Motor neuron (in vitro differentiated cells): ENCODE measurements at regions not wholly inside any gene's neighbourhood (a gene's known extent, or its start where the extent isn't known, plus 50 kb on each side); places are given as distances from the start of the nearest gene placed in this dataset.
"Not testable (repeated sequence)": the region's sequence is repeated elsewhere in the genome, so short reads cannot be mapped to it uniquely, and the experiment has no call there.

Source experiments
- ATAC-seq, 8 experiments: fragments of 200-7000 bp; cut with Tn5 transposase; replicated peaks in 6 of 8; 2 replicates each; pipeline ENCODE4 v1.8.0; 2021; ENCODE audit warnings: mild to moderate bottlenecking in 8 of 8, moderate library complexity in 8 of 8
- H3K27ac ChIP-seq, 2 donors: fragments of 250-450 bp; sonication (Bioruptor Pico); 2 replicates each; pipeline ENCODE4 v1.9.0; 2021; ENCODE audit warnings: antibody characterized with exemption in 2 of 2, mild to moderate bottlenecking in 2 of 2, moderate library complexity in 1 of 2
- H3K4me1 ChIP-seq, 2 donors: fragments of 250-450 bp; sonication (Bioruptor Pico); replicated peaks in 1 of 2; 2 replicates each; pipeline ENCODE4 v1.6.1; 2021; ENCODE audit warnings: antibody characterized with exemption in 2 of 2, mild to moderate bottlenecking in 2 of 2, moderate library complexity in 1 of 2
- H3K4me3 ChIP-seq, 5 donors: fragments of 250-450 bp; sonication (Bioruptor Pico); 2 replicates each; pipeline ENCODE4 v1.9.0; 2021; ENCODE audit warnings: antibody characterized with exemption in 5 of 5, mild to moderate bottlenecking in 5 of 5, moderate library complexity in 4 of 5
- WGBS, 10 experiments: fragments of 450-650 bp; shearing (Covaris generic); methylation state at CpG; one replicate each; pipeline ENCODE4 v1.0.0; 2022; 5-methylcytosine and 5-hydroxymethylcytosine counted together
- in situ Hi-C, 9 experiments: fragments of 400-800 bp; cut with MboI; loops; one replicate each; pipeline ENCODE4 v1.15.0; 2021; ENCODE audit warnings: low sequenced_read_pairs in 9 of 9, low pct_unique_long_range_greater_than_20kb in 2 of 9; ENCODE audit not compliant: unreplicated experiment in 9 of 9

DNA sequence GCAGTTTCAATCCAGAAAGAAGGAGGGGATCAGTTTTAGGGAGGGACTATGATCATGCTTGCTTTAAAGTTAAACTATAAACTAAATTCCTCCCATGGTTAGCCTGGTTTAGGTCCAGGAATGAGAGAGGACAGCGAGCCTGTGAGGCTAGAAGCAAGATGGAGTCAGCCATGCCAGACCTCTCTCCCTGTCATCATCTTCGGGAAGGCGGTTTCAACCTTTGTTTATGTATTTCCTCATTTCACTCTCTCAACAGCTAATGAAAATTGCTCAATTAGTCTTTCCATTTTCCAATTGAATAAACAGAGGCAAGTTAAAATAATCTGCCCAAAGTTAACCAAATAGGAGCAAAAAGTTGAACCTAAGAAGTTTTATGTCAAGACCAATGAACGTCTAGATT lies 201.5 kb downstream of the KCNJ2 start:
- ATAC-seq: no peak
- no peak overlapping the region for H3K27ac ChIP-seq
- H3K4me3 ChIP-seq: no peak overlapping the region
- H3K4me1 ChIP-seq: peaks cover 6 to 23% of the 10 kb centered on the region in 2 donors
- 7 to 96% (median 76%) methylated on average over 1 to 4 of the region's 4 CpGs for WGBS, 10 experiments
- in situ Hi-C loops: no loop called here

DNA sequence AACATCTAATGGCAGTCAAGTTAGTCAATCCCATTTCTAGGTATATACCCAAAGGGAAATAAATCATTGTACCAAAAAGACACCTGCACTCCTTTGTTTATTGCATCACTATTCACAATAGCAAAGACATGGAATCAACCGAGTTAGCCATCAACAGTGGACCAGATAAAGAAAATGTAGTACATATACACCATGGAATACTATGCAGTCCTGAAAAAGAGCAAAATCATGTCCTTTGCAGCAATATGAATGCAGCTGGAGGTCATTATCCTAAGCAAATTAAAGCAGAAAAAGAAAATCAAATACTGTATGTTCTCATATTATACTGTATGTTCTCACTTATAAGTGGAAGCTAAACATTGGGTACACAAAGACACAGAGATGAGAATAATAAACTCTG lies 204.0 kb downstream of the KCNJ2 start:
- WGBS, 10 experiments: 8 to 85% (median 67%) methylated on average over 1 of the region's 1 CpG; no CpG with 5 or more reads in 3 of the 10 experiments
- H3K4me1 ChIP-seq: peaks cover 0 to 4% of the 10 kb centered on the region in 2 donors
- H3K27ac ChIP-seq: no peak overlapping the region
- no peak overlapping the region for H3K4me3 ChIP-seq
- ATAC-seq: no peak
- in situ Hi-C loops: no loop called here

DNA sequence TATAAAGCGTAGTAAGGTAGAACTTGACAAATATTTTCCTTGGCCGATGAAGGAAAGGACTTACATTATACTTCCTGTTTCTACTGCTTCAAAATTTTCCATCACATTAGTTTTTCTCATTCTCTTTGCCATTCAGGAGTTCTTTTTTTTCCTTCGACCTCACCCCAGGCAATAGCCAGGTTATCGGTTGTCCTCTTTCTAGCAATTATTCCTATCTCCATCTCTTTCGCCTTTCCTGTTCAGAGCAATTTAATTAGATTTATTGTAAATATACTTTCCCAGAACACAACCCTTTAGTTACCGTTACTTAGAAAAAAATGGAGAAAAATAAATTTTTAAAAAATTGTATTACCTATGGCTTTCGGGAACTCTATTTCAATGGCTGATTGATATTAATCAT lies 205.2 kb downstream of the KCNJ2 start:
- no peaks in the 10 kb centered on the region for H3K4me1 ChIP-seq
- in situ Hi-C loops: no loop called here
- no peak overlapping the region for H3K27ac ChIP-seq
- H3K4me3 ChIP-seq: no peak overlapping the region
- no peak for ATAC-seq
- WGBS, 10 experiments: 58 to 79% (median 71%) methylated on average over 3 to 7 of the region's 7 CpGs

GRCh38 chr17:70375406-70375805 lies 206.1 kb downstream of the KCNJ2 start:
- ATAC-seq: no peak
- in situ Hi-C loops: loop anchor here in 1 of 9 experiments (25.0 kb wide), 1 partner anchor 88 kb away; no protein-coding TSS in a partner anchor
- 20 to 100% (median 83%) methylated on average over 1 of the region's 1 CpG; no CpG with 5 or more reads in 3 of the 10 experiments for WGBS, 10 experiments
- H3K27ac ChIP-seq: no peak overlapping the region
- no peaks in the 10 kb centered on the region for H3K4me1 ChIP-seq
- H3K4me3 ChIP-seq: no peak overlapping the region

- Histone ChIP-seq H3K4me1 (no peaks in the 10 kb centered on the region), H3K27ac (no peak overlapping the region), H3K4me3 (no peak overlapping the region)
- in situ Hi-C loops: loop anchor here in 1 of 9 experiments (25.0 kb wide), 1 partner anchor 89 kb away; no protein-coding TSS in a partner anchor
- ATAC-seq: no peak
- WGBS, 10 experiments: 0 to 100% (median 93%) methylated on average over 1 to 4 of the region's 4 CpGs; no CpG with 5 or more reads in 2 of the 10 experiments
These were observed 206.8 kb downstream of the KCNJ2 start for GRCh38 chr17:70375813-70376770.

- H3K27ac ChIP-seq: no peak overlapping the region
- WGBS, 10 experiments: 5 to 100% (median 81%) methylated on average over 2 to 4 of the region's 4 CpGs; no CpG with 5 or more reads in 1 of the 10 experiments
- ATAC-seq: no peak
- in situ Hi-C loops: loop anchor here in 1 of 9 experiments (25.0 kb wide), 1 partner anchor 90 kb away; no protein-coding TSS in a partner anchor
- H3K4me1 ChIP-seq: no peaks in the 10 kb centered on the region
- no peak overlapping the region for H3K4me3 ChIP-seq
These were observed 208.3 kb downstream of the KCNJ2 start for GRCh38 chr17:70377654-70378053.

GRCh38 chr17:70378076-70378475 lies 208.7 kb downstream of the KCNJ2 start:
- Histone ChIP-seq H3K4me3 (no peak overlapping the region), H3K4me1 (no peaks in the 10 kb centered on the region), H3K27ac (no peak overlapping the region)
- no peak for ATAC-seq
- in situ Hi-C loops: loop anchor here in 1 of 9 experiments (25.0 kb wide), 1 partner anchor 91 kb away; no protein-coding TSS in a partner anchor

DNA sequence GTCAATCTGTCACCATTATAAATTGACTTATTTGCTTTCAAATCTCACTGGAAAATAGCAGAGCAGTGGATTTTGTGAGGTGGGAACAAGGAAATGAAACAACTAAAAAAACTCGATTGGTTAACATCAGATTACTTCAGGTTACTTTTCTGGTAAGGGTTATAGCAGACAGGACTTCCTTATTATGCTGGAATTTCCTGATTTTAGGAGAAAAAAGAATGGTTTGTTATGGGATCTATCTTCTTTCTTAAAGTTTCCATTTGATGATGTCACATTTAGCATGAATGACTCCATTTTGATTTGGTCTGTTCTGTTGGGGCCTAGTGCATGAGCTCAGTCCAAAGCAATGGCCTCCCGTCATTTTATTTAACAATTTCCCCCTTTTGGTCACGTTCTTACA lies 210.6 kb downstream of the KCNJ2 start:
- ATAC-seq: no peak
- 42 to 100% (median 86%) methylated on average over 1 to 3 of the region's 3 CpGs for WGBS, 10 experiments
- H3K27ac ChIP-seq: no peak overlapping the region
- in situ Hi-C loops: loop anchor here in 1 of 9 experiments (25.0 kb wide), 1 partner anchor 93 kb away; no protein-coding TSS in a partner anchor
- no peak overlapping the region for H3K4me3 ChIP-seq
- no peaks in the 10 kb centered on the region for H3K4me1 ChIP-seq

- not testable (repeated sequence) for H3K27ac ChIP-seq, ATAC-seq, H3K4me3 ChIP-seq, H3K4me1 ChIP-seq
- in situ Hi-C loops: loop anchor here in 1 of 9 experiments (25.0 kb wide), 1 partner anchor 95 kb away; no protein-coding TSS in a partner anchor
- WGBS, 10 experiments: 91 to 100% (median 97%) methylated on average over 5 to 15 of the region's 15 CpGs; no CpG with 5 or more reads in 3 of the 10 experiments
These were observed 212.6 kb downstream of the KCNJ2 start for GRCh38 chr17:70381916-70382315.

DNA sequence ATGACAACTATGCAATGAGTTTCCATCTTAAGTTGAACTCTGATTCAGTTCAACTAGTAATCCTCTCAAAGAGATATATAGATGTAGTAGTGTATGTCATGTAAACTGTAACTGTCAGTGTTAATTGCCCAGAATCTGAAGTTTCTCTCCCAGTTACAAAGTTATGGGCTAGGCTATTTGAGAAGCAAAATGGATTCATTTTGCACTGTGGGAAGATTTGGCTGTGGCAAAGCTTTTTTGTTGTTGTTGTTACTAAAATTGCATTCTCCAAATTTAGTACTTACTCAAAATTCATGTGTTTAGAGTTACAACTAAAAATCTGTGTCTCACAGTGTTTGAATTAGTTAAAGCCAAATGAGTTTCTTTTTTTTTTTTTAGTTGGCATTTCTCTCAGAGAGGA lies 219.0 kb downstream of the KCNJ2 start:
- no peak overlapping the region for H3K27ac ChIP-seq
- ATAC-seq: no peak
- no peaks in the 10 kb centered on the region for H3K4me1 ChIP-seq
- H3K4me3 ChIP-seq: no peak overlapping the region
- in situ Hi-C loops: loop anchor here in 1 of 9 experiments (25.0 kb wide), 1 partner anchor 101 kb away; no protein-coding TSS in a partner anchor

DNA sequence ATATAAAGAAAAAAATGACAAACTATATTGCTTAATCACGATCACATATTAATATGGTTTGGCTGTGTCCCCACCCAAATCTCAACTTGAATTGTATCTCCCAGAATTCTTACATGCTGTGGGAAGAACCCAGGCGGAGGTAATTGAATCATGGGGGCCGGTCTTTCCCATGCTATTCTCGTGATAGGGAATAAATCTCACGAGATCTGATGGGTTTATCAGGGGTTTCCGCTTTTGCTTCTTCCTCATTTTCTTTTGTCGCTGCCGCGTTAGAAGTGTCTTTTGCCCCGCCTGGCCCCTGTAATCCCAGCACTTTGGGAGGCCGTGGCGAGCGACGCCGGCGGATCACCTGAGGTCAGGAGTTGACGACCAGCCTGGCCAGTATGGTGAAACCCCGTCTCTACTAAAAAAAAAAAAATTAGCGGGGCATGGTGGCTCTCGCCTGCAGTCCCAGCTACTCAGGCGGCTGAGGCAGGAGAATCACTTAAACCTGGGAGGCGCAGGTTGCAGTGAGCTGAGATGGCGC lies 220.0 kb downstream of the KCNJ2 start:
- H3K27ac ChIP-seq, ATAC-seq, H3K4me1 ChIP-seq, H3K4me3 ChIP-seq: not testable (repeated sequence)
- WGBS, 10 experiments: 46 to 100% (median 91%) methylated on average over 2 to 17 of the region's 23 CpGs; no CpG with 5 or more reads in 3 of the 10 experiments
- in situ Hi-C loops: loop anchor here in 1 of 9 experiments (25.0 kb wide), 1 partner anchor 102 kb away; no protein-coding TSS in a partner anchor

- Histone ChIP-seq H3K4me1 (no peaks in the 10 kb centered on the region), H3K4me3 (no peak overlapping the region), H3K27ac (no peak overlapping the region)
- in situ Hi-C loops: loop anchor here in 1 of 9 experiments (25.0 kb wide), 1 partner anchor 103 kb away; no protein-coding TSS in a partner anchor
- WGBS, 10 experiments: 10 to 85% (median 49%) methylated on average over 1 to 4 of the region's 4 CpGs
- peak in 2 of 8 experiments; percentile 20 to 40 for ATAC-seq
These were observed 220.7 kb downstream of the KCNJ2 start for GRCh38 chr17:70390049-70390448.
